C4-2B (cell line): ENCODE measurements at regions not wholly inside any gene's neighbourhood (a gene's known extent, or its start where the extent isn't known, plus 50 kb on each side); places are given as distances from the start of the nearest gene placed in this dataset.

ENCODE experiments used
- H3K27ac ChIP-seq: fragments of 450-650 bp; 2 replicates; pipeline ENCODE4 v1.5.1; 2017
- CTCF ChIP-seq: fragments of 450-650 bp; conservative IDR thresholded peaks from 2 replicates; pipeline ENCODE4 v1.5.1; 2017; ENCODE audit warnings: mild to moderate bottlenecking
- ZFX ChIP-seq: fragments of 450-650 bp; IDR thresholded peaks from 2 replicates; pipeline ENCODE4 v1.6.1; 2017

DNA sequence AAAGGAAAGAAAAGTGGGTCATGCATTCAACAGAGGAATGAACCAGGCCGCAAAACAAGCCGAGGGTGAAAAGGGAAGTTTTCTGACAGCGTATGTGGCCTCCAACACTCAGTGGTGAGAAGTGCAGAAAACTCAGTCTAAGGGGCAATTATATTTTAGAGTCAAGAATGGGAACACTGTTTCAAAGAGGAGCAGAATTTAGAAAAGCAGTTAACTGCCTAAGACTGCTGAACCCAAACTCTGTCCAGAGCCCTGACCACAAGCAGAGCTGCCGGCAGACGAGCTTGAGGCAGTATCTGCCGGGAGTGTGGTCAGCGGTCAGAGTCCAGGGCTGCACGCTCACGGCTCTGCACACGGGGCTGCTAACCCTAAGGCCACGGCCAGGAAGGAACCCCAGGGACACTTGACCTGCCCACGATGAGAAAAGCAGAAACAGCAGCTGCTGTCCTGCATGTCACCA, 347.0 kb upstream of the ID2 start:
- no peak for TF ChIP-seq CTCF
- TF ChIP-seq ZFX, result no peak
- H3K27ac ChIP-seq, result no peak overlapping the region

GRCh38 chr2:8335801-8336200, 346.1 kb upstream of the ID2 start:
- no peak overlapping the region for H3K27ac ChIP-seq
- TF ChIP-seq ZFX (no peak), CTCF (no peak)

- no peak for TF ChIP-seq CTCF
- TF ChIP-seq ZFX, result no peak
Observed at GRCh38 chr2:8337321-8337720, 344.5 kb upstream of the ID2 start.

GRCh38 chr2:8342407-8342806, 339.4 kb upstream of the ID2 start:
- no peak overlapping the region for H3K27ac ChIP-seq
- TF ChIP-seq CTCF (no peak), ZFX (no peak)

More at GRCh38 chr2:8337321-8337720, 344.5 kb upstream of the ID2 start:
- no peak overlapping the region for H3K27ac ChIP-seq

- TF ChIP-seq CTCF, result no peak
- no peak for TF ChIP-seq ZFX
- no peak overlapping the region for H3K27ac ChIP-seq
Observed at GRCh38 chr2:8343031-8343430, 338.8 kb upstream of the ID2 start.

DNA sequence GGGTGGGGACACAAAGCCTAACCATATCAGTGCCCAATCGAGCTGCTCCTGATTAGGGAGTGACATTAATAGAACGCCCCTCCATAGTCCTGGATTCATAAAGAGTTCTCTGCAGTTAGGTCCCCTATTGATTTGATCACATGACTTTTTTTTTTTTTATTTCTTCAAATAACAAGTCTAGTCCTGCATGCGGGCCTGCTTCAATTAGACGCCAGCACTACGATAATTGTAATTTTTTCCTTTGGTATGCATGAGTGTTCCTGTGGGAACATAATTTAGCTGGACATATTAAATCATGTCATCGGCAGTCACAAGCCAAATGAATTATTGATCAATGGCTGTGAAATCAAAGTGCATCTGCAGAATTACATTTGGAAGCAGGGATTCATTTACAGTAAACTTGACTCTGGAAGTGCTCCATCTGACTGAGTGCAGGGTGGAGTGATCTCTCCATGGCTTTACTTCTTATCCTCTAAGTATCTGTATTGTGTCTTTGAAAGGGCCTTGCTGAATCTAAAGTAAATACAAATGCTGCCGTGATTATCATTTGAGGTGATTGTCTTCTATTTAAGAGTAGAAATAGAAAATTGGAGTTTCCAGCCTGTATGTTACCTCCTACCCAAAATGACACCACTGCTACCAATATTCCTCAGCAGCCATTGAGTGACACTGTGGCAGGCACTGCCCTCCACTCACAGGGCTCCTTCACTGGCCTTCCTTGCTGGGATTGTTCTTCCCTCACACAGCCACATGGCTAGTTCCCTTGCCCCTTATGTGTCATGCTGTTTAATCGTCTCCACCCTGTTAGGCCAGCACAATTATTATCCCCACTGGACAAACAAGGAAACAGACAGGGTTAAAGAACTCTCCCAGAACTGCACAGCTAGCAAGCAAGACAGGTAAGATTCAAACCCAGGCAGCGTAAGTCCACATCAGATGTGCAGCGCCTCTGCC, 337.4 kb upstream of the ID2 start:
- TF ChIP-seq CTCF (no peak), ZFX (no peak)
- H3K27ac ChIP-seq, result no peak overlapping the region

DNA sequence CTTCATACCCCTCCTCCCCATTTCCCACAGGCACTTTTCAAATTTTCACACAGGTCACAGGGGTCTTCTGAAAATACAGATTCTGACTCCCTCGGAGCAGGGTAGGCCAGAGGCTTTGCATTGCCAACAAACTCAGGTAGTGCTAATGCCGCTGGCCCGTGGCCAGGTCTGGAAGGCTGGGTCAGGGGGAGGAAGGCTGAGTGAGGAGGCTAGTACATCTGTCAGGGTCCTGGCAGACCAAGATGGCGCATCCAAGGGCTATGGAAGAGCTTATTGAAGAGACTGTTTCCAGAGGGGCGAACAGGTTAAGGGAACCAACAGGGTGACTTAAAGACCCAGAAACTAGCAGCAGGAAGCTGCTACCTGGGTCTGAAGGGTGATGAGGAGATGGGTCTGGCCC, 336.7 kb upstream of the ID2 start:
- no peak for TF ChIP-seq CTCF
- no peak overlapping the region for H3K27ac ChIP-seq
